ENCODE measurements at regions not wholly inside any gene's neighbourhood (a gene's known extent, or its start where the extent isn't known, plus 50 kb on each side); places are given as distances from the start of the nearest gene placed in this dataset.

- TF ChIP-seq CTCF (IDR thresholded peaks at IDR 0.05) (no peak), EP300 (IDR thresholded peaks at IDR 0.05; ENCODE audit: low read depth) (no peak), POLR2A (IDR thresholded peaks at IDR 0.05) (no peak), POLR2AphosphoS5 (IDR thresholded peaks at IDR 0.05) (peak in 1 of 3 donors; percentile 11)
These were observed 129.1 kb downstream of the FBXO8 start for GRCh38 chr4:174154215-174154854.

Measured in transverse colon (tissue), 4 donors.